ENCODE measurements at regions not wholly inside any gene's neighbourhood (a gene's known extent, or its start where the extent isn't known, plus 50 kb on each side); places are given as distances from the start of the nearest gene placed in this dataset.

GRCh38 chr6:133085471-133085870, 155.7 kb upstream of the EYA4 start:
- TF ChIP-seq CTCF (conservative IDR thresholded peaks at IDR 0.05; ENCODE audit: low read length) = no peak
- TF ChIP-seq EZH2phosphoT487 (IDR thresholded peaks at IDR 0.05; ENCODE audit: borderline replicate concordance) = no peak
- Histone ChIP-seq H3K9ac (ENCODE audit: low read depth, low read length, poor library complexity, severe bottlenecking) (no peak overlapping the region), H3K9me2 (replicated peaks; ENCODE audit: low read depth, low read length) (no peaks in the 10 kb centered on the region), H3K36me3 (ENCODE audit: insufficient read depth, low read length) (no peaks in the 10 kb centered on the region), H3K4me1 (ENCODE audit: insufficient read depth, low read length, poor library complexity, severe bottlenecking) (no peaks in the 10 kb centered on the region), H3K9me3 (ENCODE audit: insufficient read depth, low read depth, low read length) (no peaks in the 10 kb centered on the region), H4K20me1 (ENCODE audit: insufficient read depth, low read length, poor library complexity, severe bottlenecking) (no peaks in the 10 kb centered on the region), H3K4me2 (ENCODE audit: low read depth, low read length, poor library complexity, severe bottlenecking) (no peak overlapping the region), H3K79me2 (ENCODE audit: insufficient read depth, low read length) (no peaks in the 10 kb centered on the region), H3K4me3 (ENCODE audit: low read length, poor library complexity, severe bottlenecking) (no peak overlapping the region), H3F3A (ENCODE audit: low read depth) (no peaks in the 10 kb centered on the region), H2AFZ (ENCODE audit: low read length) (no peak overlapping the region), H3K27me3 (ENCODE audit: insufficient read depth, low read length, poor library complexity, severe bottlenecking) (no peaks in the 10 kb centered on the region)

- no peak for TF ChIP-seq EZH2phosphoT487 (IDR thresholded peaks at IDR 0.05; ENCODE audit: borderline replicate concordance)
- no peak for TF ChIP-seq CTCF (conservative IDR thresholded peaks at IDR 0.05; ENCODE audit: low read length)
- Histone ChIP-seq H3K9ac (ENCODE audit: low read depth, low read length, poor library complexity, severe bottlenecking) (no peak overlapping the region), H3K27me3 (ENCODE audit: insufficient read depth, low read length, poor library complexity, severe bottlenecking) (no peaks in the 10 kb centered on the region), H3K79me2 (ENCODE audit: insufficient read depth, low read length) (no peaks in the 10 kb centered on the region), H3K9me3 (ENCODE audit: insufficient read depth, low read depth, low read length) (no peaks in the 10 kb centered on the region), H2AFZ (ENCODE audit: low read length) (no peak overlapping the region), H3K4me3 (ENCODE audit: low read length, poor library complexity, severe bottlenecking) (no peak overlapping the region), H3K9me2 (replicated peaks; ENCODE audit: low read depth, low read length) (no peaks in the 10 kb centered on the region), H3K4me1 (ENCODE audit: insufficient read depth, low read length, poor library complexity, severe bottlenecking) (no peaks in the 10 kb centered on the region), H4K20me1 (ENCODE audit: insufficient read depth, low read length, poor library complexity, severe bottlenecking) (no peaks in the 10 kb centered on the region), H3K36me3 (ENCODE audit: insufficient read depth, low read length) (no peaks in the 10 kb centered on the region), H3K4me2 (ENCODE audit: low read depth, low read length, poor library complexity, severe bottlenecking) (no peak overlapping the region), H3F3A (ENCODE audit: low read depth) (no peaks in the 10 kb centered on the region)
Observed at GRCh38 chr6:133085896-133086295, 155.3 kb upstream of the EYA4 start.

GRCh38 chr6:133088931-133089695, 152.0 kb upstream of the EYA4 start:
- H3K4me2 ChIP-seq (ENCODE audit: low read depth, low read length, poor library complexity, severe bottlenecking) = no peak overlapping the region
- H3K4me1 ChIP-seq (ENCODE audit: insufficient read depth, low read length, poor library complexity, severe bottlenecking) = peaks cover 14% of the 10 kb centered on the region
- H3F3A ChIP-seq (ENCODE audit: low read depth) = no peaks in the 10 kb centered on the region
- no peaks in the 10 kb centered on the region for H3K9me2 ChIP-seq (replicated peaks; ENCODE audit: low read depth, low read length)
- H4K20me1 ChIP-seq (ENCODE audit: insufficient read depth, low read length, poor library complexity, severe bottlenecking) = no peaks in the 10 kb centered on the region
- no peaks in the 10 kb centered on the region for H3K9me3 ChIP-seq (ENCODE audit: insufficient read depth, low read depth, low read length)
- TF ChIP-seq CTCF (conservative IDR thresholded peaks at IDR 0.05; ENCODE audit: low read length) = no peak
- TF ChIP-seq EZH2phosphoT487 (IDR thresholded peaks at IDR 0.05; ENCODE audit: borderline replicate concordance) = no peak
- no peaks in the 10 kb centered on the region for H3K36me3 ChIP-seq (ENCODE audit: insufficient read depth, low read length)
- no peaks in the 10 kb centered on the region for H3K27me3 ChIP-seq (ENCODE audit: insufficient read depth, low read length, poor library complexity, severe bottlenecking)
- no peak overlapping the region for H2AFZ ChIP-seq (ENCODE audit: low read length)
- H3K4me3 ChIP-seq (ENCODE audit: low read length, poor library complexity, severe bottlenecking) = no peak overlapping the region
- H3K9ac ChIP-seq (ENCODE audit: low read depth, low read length, poor library complexity, severe bottlenecking) = no peak overlapping the region
- H3K79me2 ChIP-seq (ENCODE audit: insufficient read depth, low read length) = no peaks in the 10 kb centered on the region

All from Loucy (cell line).